Heart left ventricle (tissue), 16 donors: ENCODE measurements at regions not wholly inside any gene's neighbourhood (a gene's known extent, or its start where the extent isn't known, plus 50 kb on each side); places are given as distances from the start of the nearest gene placed in this dataset.

ENCODE experiments used
- ATAC-seq, 4 donors: fragments of 200-7000 bp; cut with Tn5 transposase; one replicate each; pipeline ENCODE4 v1.9.1; 2020 to 2022; ENCODE audit warnings: moderate library complexity in 4 of 4, mild to moderate bottlenecking in 3 of 4, moderate number of reproducible peaks in 1 of 4
- DNase-seq, 5 donors: peaks; one replicate each; pipeline ENCODE4 v3.0.0-alpha.2; 2020
- H3K27ac ChIP-seq, 12 donors: fragments of 200-600 bp; sonication (generic) in 4 of 12; one replicate each; pipeline versions ENCODE4 v1.5.0 to v1.8.0; 2016 to 2022; ENCODE audit warnings: mild to moderate bottlenecking in 2 of 12
- H3K27me3 ChIP-seq, 9 donors: fragments of 200-600 bp; sonication (generic) in 2 of 9; one replicate each; pipeline versions ENCODE4 v1.5.1 to v1.8.0; 2016 to 2022; ENCODE audit warnings: mild to moderate bottlenecking in 3 of 9
- H3K36me3 ChIP-seq, 9 donors: fragments of 200-600 bp; sonication (generic) in 2 of 9; one replicate each; pipeline versions ENCODE4 v1.5.0 to v1.8.0; 2018 to 2022; ENCODE audit warnings: mild to moderate bottlenecking in 2 of 9
- H3K4me1 ChIP-seq, 12 donors: fragments of 200-600 bp; sonication (generic) in 4 of 12; one replicate each; pipeline versions ENCODE4 v1.5.0 to v1.8.0; 2016 to 2022; ENCODE audit warnings: mild to moderate bottlenecking in 3 of 12
- H3K4me3 ChIP-seq, 12 donors: fragments of 200-600 bp; sonication (generic) in 4 of 12; one replicate each; pipeline versions ENCODE4 v1.5.0 to v1.8.0; 2017 to 2022; ENCODE audit warnings: mild to moderate bottlenecking in 9 of 12, moderate library complexity in 4 of 12
- H3K9me3 ChIP-seq, 12 donors: fragments of 200-600 bp; sonication (generic) in 4 of 12; one replicate each; pipeline versions ENCODE4 v1.5.0 to v1.8.0; 2016 to 2022; ENCODE audit warnings: mild to moderate bottlenecking in 1 of 12
- CTCF ChIP-seq, 12 donors: fragments of 200-600 bp; sonication (generic) in 4 of 12; IDR thresholded peaks; one replicate each; pipeline versions ENCODE4 v1.5.0 to v1.8.0; 2018 to 2022; ENCODE audit warnings: antibody characterized with exemption in 12 of 12, mild to moderate bottlenecking in 5 of 12
- POLR2A ChIP-seq, 2 donors: fragments of 450-650 bp; IDR thresholded peaks; one replicate each; pipeline ENCODE4 v1.6.1; 2017; ENCODE audit warnings: antibody characterized with exemption in 2 of 2, mild to moderate bottlenecking in 2 of 2, moderate library complexity in 2 of 2
- WGBS, 4 donors: extraction: QIAGEN DNeasy Blood & Tissue Kit in 2 of 4; methylation state at CpG; one replicate each; pipeline versions ENCODE4 v1.1.5 to v1.1.7; 2013 to 2018; 5-methylcytosine and 5-hydroxymethylcytosine counted together
- intact Hi-C, 10 donors: fragments of 100-400 bp; cut with DNase I; formaldehyde crosslinking; loops; one replicate each; pipeline versions ENCODE4 v1.11.1 to v1.14.2; 2022
- donor health status: ischemic (EF 13 %, LVEDD 7.1; RV severe dilation, severe dysfunction).
- donor health status: healthy with polysubstance abuse.
- donor health status: DM: no; HTN: yes; CAD: no.
- donor health status: DM: no; HTN: no; CAD: no.
- donor health status: ischemic (EF 25% LVEDD 6.9; RV normal size, moderate dysfunction).
- donor health status: ischemic (EF 25% LVEDD 5.7; RV mildly dilated, moderate dysfunction).
- donor health status: healthy.
- donor health status: DM: yes; HTN: yes; CAD: no.
- donor health status: ischemic (EF 35%, LVEDD 5.7; RV mildly dilated, moderate dysfunction).
- donor health status: nonischemic (EF 11% LVEDD 7.7; RV severe dilation, severe dysfunction).
- donor health status: DM: yes; HTN: yes; CAD: no.
- donor health status: PGD.
- donor health status: ischemic (EF 29% LVEDD 5.4; RV normal size, mild dysfunction).
- donor health status: nonischemic (EF 23%, LVEDD 6.1; RV moderate dilation, normal function).

- no peak for ATAC-seq
- TF ChIP-seq CTCF (IDR thresholded peaks at IDR 0.05) (no peak), POLR2A (IDR thresholded peaks at IDR 0.05) (no peak)
- 75 to 87% (median 84%) methylated on average over 10 to 13 of the region's 13 CpGs for WGBS, 4 donors
These were observed 67.9 kb downstream of the TTLL2 start for GRCh38 chr6:167392631-167393316.

GRCh38 chr6:167393731-167394130, 68.8 kb downstream of the TTLL2 start:
- Histone ChIP-seq H3K4me3 (no peak overlapping the region), H3K36me3 (no peaks in the 10 kb centered on the region), H3K9me3 (no peaks in the 10 kb centered on the region), H3K27ac (no peak overlapping the region), H3K4me1 (no peaks in the 10 kb centered on the region), H3K27me3 (no peaks in the 10 kb centered on the region)
- no peak for DNase-seq
- intact Hi-C loops = no loop called here
- no peak for TF ChIP-seq POLR2A (IDR thresholded peaks at IDR 0.05)
- no peak for TF ChIP-seq CTCF (IDR thresholded peaks at IDR 0.05)
- 80 to 91% (median 86%) methylated on average over 7 of the region's 7 CpGs for WGBS, 4 donors
- ATAC-seq = no peak

More at GRCh38 chr6:167392631-167393316, 67.9 kb downstream of the TTLL2 start:
- DNase-seq = no peak
- intact Hi-C loops = no loop called here
- Histone ChIP-seq H3K27ac (no peak overlapping the region), H3K4me1 (no peaks in the 10 kb centered on the region), H3K4me3 (no peak overlapping the region), H3K36me3 (no peaks in the 10 kb centered on the region), H3K9me3 (no peaks in the 10 kb centered on the region), H3K27me3 (no peaks in the 10 kb centered on the region)

GRCh38 chr6:167394339-167394738, 69.5 kb downstream of the TTLL2 start:
- intact Hi-C loops = no loop called here
- H3K36me3 ChIP-seq = no peaks in the 10 kb centered on the region
- WGBS, 4 donors = 67 to 78% (median 77%) methylated on average over 8 of the region's 8 CpGs
- no peak overlapping the region for H3K4me3 ChIP-seq
- no peaks in the 10 kb centered on the region for H3K4me1 ChIP-seq
- DNase-seq = no peak
- no peaks in the 10 kb centered on the region for H3K27me3 ChIP-seq
- H3K27ac ChIP-seq = no peak overlapping the region
- no peak for ATAC-seq
- no peaks in the 10 kb centered on the region for H3K9me3 ChIP-seq
- TF ChIP-seq CTCF (IDR thresholded peaks at IDR 0.05) = no peak
- no peak for TF ChIP-seq POLR2A (IDR thresholded peaks at IDR 0.05)

GRCh38 chr6:167394820-167395219, 69.9 kb downstream of the TTLL2 start:
- no peak for TF ChIP-seq CTCF (IDR thresholded peaks at IDR 0.05)
- TF ChIP-seq POLR2A (IDR thresholded peaks at IDR 0.05) = no peak
- Histone ChIP-seq H3K27me3 (no peaks in the 10 kb centered on the region), H3K36me3 (no peaks in the 10 kb centered on the region), H3K4me3 (no peak overlapping the region), H3K9me3 (no peaks in the 10 kb centered on the region), H3K27ac (no peak overlapping the region), H3K4me1 (no peaks in the 10 kb centered on the region)
- ATAC-seq (no peak), DNase-seq (no peak)
- intact Hi-C loops = no loop called here
- WGBS, 4 donors = 93 to 94% (median 94%) methylated on average over 19 of the region's 19 CpGs
